ENCODE measurements at regions not wholly inside any gene's neighbourhood (a gene's known extent, or its start where the extent isn't known, plus 50 kb on each side); places are given as distances from the start of the nearest gene placed in this dataset.

DNA sequence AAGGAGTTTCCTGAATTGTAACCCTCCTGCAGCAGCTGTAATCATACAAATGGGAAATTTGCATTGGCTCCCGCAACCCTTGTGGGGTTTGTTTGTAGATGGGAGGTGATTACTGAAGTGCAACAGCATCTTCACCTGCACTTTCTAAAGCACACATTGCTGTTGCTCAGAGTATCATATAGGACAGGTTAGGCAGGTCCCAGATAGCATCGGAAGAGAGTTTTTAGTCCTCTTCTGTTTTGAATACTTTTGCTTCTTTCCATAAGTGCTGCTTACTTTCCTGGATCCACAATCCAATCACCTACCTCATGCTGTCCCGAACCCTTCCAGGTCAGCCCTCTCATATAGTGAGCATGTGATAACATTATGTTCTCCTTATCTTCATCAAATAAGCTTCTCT, 300.4 kb downstream of the PTPRC start:
- TF ChIP-seq, protein P1, sequence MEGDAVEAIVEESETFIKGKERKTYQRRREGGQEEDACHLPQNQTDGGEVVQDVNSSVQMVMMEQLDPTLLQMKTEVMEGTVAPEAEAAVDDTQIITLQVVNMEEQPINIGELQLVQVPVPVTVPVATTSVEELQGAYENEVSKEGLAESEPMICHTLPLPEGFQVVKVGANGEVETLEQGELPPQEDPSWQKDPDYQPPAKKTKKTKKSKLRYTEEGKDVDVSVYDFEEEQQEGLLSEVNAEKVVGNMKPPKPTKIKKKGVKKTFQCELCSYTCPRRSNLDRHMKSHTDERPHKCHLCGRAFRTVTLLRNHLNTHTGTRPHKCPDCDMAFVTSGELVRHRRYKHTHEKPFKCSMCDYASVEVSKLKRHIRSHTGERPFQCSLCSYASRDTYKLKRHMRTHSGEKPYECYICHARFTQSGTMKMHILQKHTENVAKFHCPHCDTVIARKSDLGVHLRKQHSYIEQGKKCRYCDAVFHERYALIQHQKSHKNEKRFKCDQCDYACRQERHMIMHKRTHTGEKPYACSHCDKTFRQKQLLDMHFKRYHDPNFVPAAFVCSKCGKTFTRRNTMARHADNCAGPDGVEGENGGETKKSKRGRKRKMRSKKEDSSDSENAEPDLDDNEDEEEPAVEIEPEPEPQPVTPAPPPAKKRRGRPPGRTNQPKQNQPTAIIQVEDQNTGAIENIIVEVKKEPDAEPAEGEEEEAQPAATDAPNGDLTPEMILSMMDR (IDR thresholded peaks at IDR 0.05; ENCODE audit: low read depth, low read length): no peak
- no peaks in the 10 kb centered on the region; the same call in none of the 2 replicates for H3K36me3 ChIP-seq
- peaks cover 6% of the 10 kb centered on the region for H3K9me3 ChIP-seq (ENCODE audit: severe bottlenecking)
- H3K4me3 ChIP-seq (ENCODE audit: low read depth, low read length): no peak overlapping the region
- no peak overlapping the region for H3K27ac ChIP-seq
- no peak for DNase-seq
- no peaks in the 10 kb centered on the region for H3K27me3 ChIP-seq (ENCODE audit: insufficient read depth, low read depth, severe bottlenecking)

DNA sequence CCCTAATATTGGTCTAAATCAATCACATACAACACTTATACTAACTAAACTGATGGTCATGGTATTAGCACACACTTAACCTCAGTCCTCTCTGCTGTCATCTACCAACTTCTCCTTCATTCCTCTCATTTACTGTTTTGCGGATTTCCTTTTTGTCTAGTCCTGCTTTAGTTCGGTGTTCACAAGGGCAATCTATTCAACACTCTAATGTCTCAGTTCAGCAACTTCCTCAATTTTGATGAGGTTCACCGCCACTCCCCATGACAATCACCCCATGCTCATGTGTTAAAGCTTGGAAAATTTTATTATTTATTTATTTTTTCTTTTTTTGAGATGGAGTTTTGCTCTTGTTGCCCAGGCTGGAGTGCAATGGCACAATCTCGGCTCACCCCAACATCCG, 301.1 kb downstream of the PTPRC start:
- H3K27ac ChIP-seq: no peak overlapping the region
- no peak for DNase-seq
- TF ChIP-seq, protein P1 (IDR thresholded peaks at IDR 0.05; ENCODE audit: low read depth, low read length): no peak
- no peaks in the 10 kb centered on the region; the same call in none of the 2 replicates for H3K36me3 ChIP-seq
- no peak overlapping the region for H3K4me3 ChIP-seq (ENCODE audit: low read depth, low read length)
- H3K9me3 ChIP-seq (ENCODE audit: severe bottlenecking): peaks cover 6% of the 10 kb centered on the region
- H3K27me3 ChIP-seq (ENCODE audit: insufficient read depth, low read depth, severe bottlenecking): no peaks in the 10 kb centered on the region

- no peak overlapping the region for H3K27ac ChIP-seq
- H3K27me3 ChIP-seq (ENCODE audit: insufficient read depth, low read depth, severe bottlenecking): no peaks in the 10 kb centered on the region
- no peak overlapping the region for H3K4me3 ChIP-seq (ENCODE audit: low read depth, low read length)
- TF ChIP-seq, protein P1 (IDR thresholded peaks at IDR 0.05; ENCODE audit: low read depth, low read length): no peak
- H3K9me3 ChIP-seq (ENCODE audit: severe bottlenecking): peaks cover 6% of the 10 kb centered on the region
- no peak for DNase-seq
- H3K36me3 ChIP-seq: no peaks in the 10 kb centered on the region
Observed at GRCh38 chr1:198942466-198942865, 303.6 kb downstream of the PTPRC start.

- TF ChIP-seq, protein P1 (IDR thresholded peaks at IDR 0.05; ENCODE audit: low read depth, low read length): no peak
- Histone ChIP-seq H3K27ac (no peak overlapping the region), H3K9me3 (ENCODE audit: severe bottlenecking) (peaks cover 6% of the 10 kb centered on the region), H3K27me3 (ENCODE audit: insufficient read depth, low read depth, severe bottlenecking) (no peaks in the 10 kb centered on the region), H3K36me3 (no peaks in the 10 kb centered on the region), H3K4me3 (ENCODE audit: low read depth, low read length) (no peak overlapping the region)
- DNase-seq: no peak
Observed at GRCh38 chr1:198943484-198944187, 304.8 kb downstream of the PTPRC start.

- no peaks in the 10 kb centered on the region for H3K36me3 ChIP-seq
- H3K27ac ChIP-seq: no peak overlapping the region
- H3K27me3 ChIP-seq (ENCODE audit: insufficient read depth, low read depth, severe bottlenecking): no peaks in the 10 kb centered on the region
Observed at GRCh38 chr1:198947456-198947855, 308.6 kb downstream of the PTPRC start.

More at GRCh38 chr1:198947456-198947855, 308.6 kb downstream of the PTPRC start:
- TF ChIP-seq, protein P1 (IDR thresholded peaks at IDR 0.05; ENCODE audit: low read depth, low read length): no peak
- DNase-seq: no peak
- Histone ChIP-seq H3K9me3 (ENCODE audit: severe bottlenecking) (no peaks in the 10 kb centered on the region), H3K4me3 (ENCODE audit: low read depth, low read length) (no peak overlapping the region)
